ENCODE measurements at regions not wholly inside any gene's neighbourhood (a gene's known extent, or its start where the extent isn't known, plus 50 kb on each side); places are given as distances from the start of the nearest gene placed in this dataset.
"Not testable (repeated sequence)": the region's sequence is repeated elsewhere in the genome, so short reads cannot be mapped to it uniquely, and the experiment has no call there.

DNA sequence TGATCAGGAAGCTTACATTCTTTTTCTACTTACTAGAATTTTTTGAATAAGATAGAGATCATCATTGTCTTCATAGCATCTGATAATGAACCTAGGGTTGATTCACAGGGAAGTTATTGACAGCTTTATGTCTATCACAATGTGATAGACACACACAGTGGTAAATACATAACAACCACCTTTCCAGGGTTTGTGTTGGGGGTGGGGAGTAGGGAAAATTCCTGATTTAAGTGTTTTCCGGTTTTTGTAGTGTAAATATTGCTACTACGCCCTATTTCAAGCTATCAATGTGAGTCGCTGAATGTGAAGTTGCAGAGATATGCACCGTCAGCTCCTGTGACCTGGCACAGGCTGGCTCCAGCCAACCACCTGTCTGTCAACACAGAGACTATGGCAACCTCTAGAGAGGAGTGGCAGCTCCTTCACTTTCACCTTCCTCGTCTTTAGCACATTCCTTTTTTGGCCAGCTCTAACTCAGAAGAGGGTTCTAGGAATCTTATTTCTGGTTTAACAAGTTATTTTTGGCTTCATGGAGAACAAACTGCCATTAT is 224.9 kb downstream of the MAT2B start:
- H3K9ac ChIP-seq (ENCODE audit: low read depth in 1 of 3, low read length in 3 of 3): no peak overlapping the region
- no peaks in the 10 kb centered on the region for H3K4me1 ChIP-seq (ENCODE audit: control insufficient read depth in 3 of 3, insufficient read depth in 3 of 3, low read length in 3 of 3)
- H3K36me3 ChIP-seq (ENCODE audit: control insufficient read depth in 3 of 3, insufficient read depth in 3 of 3, low read length in 3 of 3): no peaks in the 10 kb centered on the region
- H3K27me3 ChIP-seq (ENCODE audit: control insufficient read depth in 3 of 3, insufficient read depth in 3 of 3, low read length in 3 of 3): no peaks in the 10 kb centered on the region
- H3K27ac ChIP-seq (ENCODE audit: low read depth, low read length): no peak overlapping the region
- H3K9me3 ChIP-seq (ENCODE audit: control insufficient read depth in 3 of 3, low read length in 3 of 3): no peaks in the 10 kb centered on the region
- no peak overlapping the region for H3K4me3 ChIP-seq (ENCODE audit: low read length in 3 of 3)

DNA sequence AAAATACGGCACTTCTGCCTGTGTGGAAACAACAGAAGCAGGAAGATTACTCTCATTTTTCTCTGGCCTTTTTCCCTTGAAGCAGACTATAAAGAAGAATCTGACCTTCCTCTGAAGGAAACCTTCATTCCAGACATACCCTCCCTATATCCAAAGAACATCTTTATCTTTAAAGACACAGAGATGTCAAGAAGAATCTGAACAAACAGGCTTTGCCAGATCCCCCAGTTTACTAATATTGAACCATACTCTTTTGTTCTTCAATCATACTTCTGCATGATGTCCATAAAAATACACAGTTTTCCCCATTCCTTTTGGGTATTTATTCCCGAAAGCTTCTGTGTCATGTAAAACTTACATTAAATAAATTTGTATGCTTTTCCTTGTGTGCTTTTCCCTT is 225.8 kb downstream of the MAT2B start:
- Histone ChIP-seq H3K4me3 (ENCODE audit: low read length in 3 of 3) (no peak overlapping the region), H3K27me3 (ENCODE audit: control insufficient read depth in 3 of 3, insufficient read depth in 3 of 3, low read length in 3 of 3) (no peaks in the 10 kb centered on the region), H3K36me3 (ENCODE audit: control insufficient read depth in 3 of 3, insufficient read depth in 3 of 3, low read length in 3 of 3) (no peaks in the 10 kb centered on the region), H3K9me3 (ENCODE audit: control insufficient read depth in 3 of 3, low read length in 3 of 3) (no peaks in the 10 kb centered on the region), H3K9ac (ENCODE audit: low read depth in 1 of 3, low read length in 3 of 3) (no peak overlapping the region), H3K4me1 (ENCODE audit: control insufficient read depth in 3 of 3, insufficient read depth in 3 of 3, low read length in 3 of 3) (no peaks in the 10 kb centered on the region), H3K27ac (ENCODE audit: low read depth, low read length) (no peak overlapping the region)

DNA sequence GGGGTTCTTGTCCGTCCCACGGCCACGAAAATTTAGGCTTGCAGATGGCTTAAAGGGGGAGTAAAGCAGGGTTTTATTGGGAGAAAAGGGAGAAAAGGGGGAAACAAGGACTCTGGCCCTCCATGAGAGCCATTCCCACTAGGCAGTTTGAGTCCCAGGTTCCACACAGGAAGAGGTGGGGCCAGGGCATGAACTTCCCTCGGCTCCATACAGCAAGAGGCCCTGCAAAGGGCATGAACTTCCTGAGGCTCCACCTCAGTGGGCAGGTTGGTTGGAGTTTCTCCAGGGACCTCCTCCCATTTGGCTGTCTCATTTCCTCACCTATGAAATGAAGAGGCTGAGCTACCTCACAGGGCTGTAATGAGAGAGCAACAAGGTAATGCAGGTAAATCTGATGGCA is 229.7 kb downstream of the MAT2B start:
- H3K9me3 ChIP-seq (ENCODE audit: control insufficient read depth in 3 of 3, low read length in 3 of 3): peaks cover 0 to 2% (median 0%) of the 10 kb centered on the region in 3 donors
- H3K27ac ChIP-seq (ENCODE audit: low read depth, low read length): no peak overlapping the region
- no peaks in the 10 kb centered on the region for H3K36me3 ChIP-seq (ENCODE audit: control insufficient read depth in 3 of 3, insufficient read depth in 3 of 3, low read length in 3 of 3)
- no peaks in the 10 kb centered on the region for H3K27me3 ChIP-seq (ENCODE audit: control insufficient read depth in 3 of 3, insufficient read depth in 3 of 3, low read length in 3 of 3)
- no peak overlapping the region for H3K4me3 ChIP-seq (ENCODE audit: low read length in 3 of 3)
- H3K4me1 ChIP-seq (ENCODE audit: control insufficient read depth in 3 of 3, insufficient read depth in 3 of 3, low read length in 3 of 3): no peaks in the 10 kb centered on the region
- H3K9ac ChIP-seq (ENCODE audit: low read depth in 1 of 3, low read length in 3 of 3): no peak overlapping the region

DNA sequence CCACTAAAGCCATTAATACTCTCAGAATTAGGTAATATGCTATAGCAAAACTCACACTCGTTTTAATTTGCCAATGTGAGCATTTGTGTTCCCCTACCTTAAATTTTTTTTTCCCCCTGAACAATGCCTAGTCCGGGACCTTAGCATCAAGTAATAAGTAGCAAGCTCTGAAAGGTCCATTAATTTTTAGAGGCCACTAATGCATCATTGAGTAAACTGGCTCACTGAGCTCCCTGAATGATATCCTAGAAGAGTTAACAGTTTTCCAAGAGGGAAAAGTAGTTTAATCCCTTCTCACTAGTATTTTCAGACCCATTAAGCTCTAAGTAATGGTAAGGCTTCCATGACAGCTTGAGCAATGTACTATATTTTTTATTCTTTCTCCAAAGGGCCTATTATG is 242.2 kb downstream of the MAT2B start:
- Histone ChIP-seq H3K27me3 (ENCODE audit: control insufficient read depth in 3 of 3, insufficient read depth in 3 of 3, low read length in 3 of 3) (no peaks in the 10 kb centered on the region), H3K27ac (ENCODE audit: low read depth, low read length) (no peak overlapping the region), H3K4me1 (ENCODE audit: control insufficient read depth in 3 of 3, insufficient read depth in 3 of 3, low read length in 3 of 3) (no peaks in the 10 kb centered on the region), H3K9ac (ENCODE audit: low read depth in 1 of 3, low read length in 3 of 3) (no peak overlapping the region), H3K4me3 (ENCODE audit: low read length in 3 of 3) (no peak overlapping the region), H3K36me3 (ENCODE audit: control insufficient read depth in 3 of 3, insufficient read depth in 3 of 3, low read length in 3 of 3) (no peaks in the 10 kb centered on the region), H3K9me3 (ENCODE audit: control insufficient read depth in 3 of 3, low read length in 3 of 3) (no peaks in the 10 kb centered on the region)

DNA sequence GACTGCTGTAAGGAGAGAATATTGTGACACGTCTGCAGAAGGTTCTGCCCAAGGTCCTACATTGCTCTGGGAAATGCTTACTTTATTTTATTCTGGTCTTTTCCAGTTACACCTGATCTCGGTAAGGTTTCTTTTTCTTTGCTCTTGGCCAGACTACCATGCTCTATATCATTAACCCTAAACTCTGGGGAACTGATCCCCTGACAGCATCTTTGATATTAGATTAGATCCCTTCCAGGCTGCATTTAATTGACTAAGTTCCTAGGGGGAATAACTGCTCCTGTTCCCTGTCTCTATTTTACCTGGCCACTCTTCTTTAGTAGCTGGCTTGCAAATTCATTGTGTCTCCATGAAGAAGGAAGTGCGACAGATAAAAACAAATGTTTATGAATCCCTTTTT is 243.5 kb downstream of the MAT2B start:
- no peak overlapping the region for H3K27ac ChIP-seq (ENCODE audit: low read depth, low read length)
- H3K9ac ChIP-seq (ENCODE audit: low read depth in 1 of 3, low read length in 3 of 3): no peak overlapping the region
- H3K4me3 ChIP-seq (ENCODE audit: low read length in 3 of 3): no peak overlapping the region
- no peaks in the 10 kb centered on the region for H3K4me1 ChIP-seq (ENCODE audit: control insufficient read depth in 3 of 3, insufficient read depth in 3 of 3, low read length in 3 of 3)
- H3K36me3 ChIP-seq (ENCODE audit: control insufficient read depth in 3 of 3, insufficient read depth in 3 of 3, low read length in 3 of 3): no peaks in the 10 kb centered on the region
- H3K9me3 ChIP-seq (ENCODE audit: control insufficient read depth in 3 of 3, low read length in 3 of 3): no peaks in the 10 kb centered on the region
- no peaks in the 10 kb centered on the region for H3K27me3 ChIP-seq (ENCODE audit: control insufficient read depth in 3 of 3, insufficient read depth in 3 of 3, low read length in 3 of 3)

DNA sequence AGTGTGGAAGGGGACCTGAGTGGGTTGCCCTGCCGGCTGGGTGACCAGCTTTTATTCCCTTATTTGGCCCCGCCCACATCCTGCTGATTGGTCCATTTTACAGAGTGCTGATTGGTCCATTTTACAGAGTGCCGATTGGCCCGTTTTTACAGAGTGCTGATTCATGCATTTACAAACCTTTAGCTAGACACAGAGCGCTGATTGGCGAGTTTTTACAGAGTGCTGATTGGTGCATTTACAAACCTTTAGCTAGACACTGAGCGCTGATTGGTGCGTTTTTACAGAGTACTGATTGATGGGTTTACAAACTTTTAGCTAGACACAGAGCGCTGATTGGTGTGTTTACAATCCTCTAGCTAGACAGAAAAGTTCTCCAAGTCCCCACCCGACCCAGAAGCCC is 245.0 kb downstream of the MAT2B start:
- not testable (repeated sequence) for H3K27me3 ChIP-seq (ENCODE audit: control insufficient read depth in 3 of 3, insufficient read depth in 3 of 3, low read length in 3 of 3); H3K4me1 ChIP-seq (ENCODE audit: control insufficient read depth in 3 of 3, insufficient read depth in 3 of 3, low read length in 3 of 3); H3K4me3 ChIP-seq (ENCODE audit: low read length in 3 of 3); H3K27ac ChIP-seq (ENCODE audit: low read depth, low read length); H3K36me3 ChIP-seq (ENCODE audit: control insufficient read depth in 3 of 3, insufficient read depth in 3 of 3, low read length in 3 of 3); H3K9ac ChIP-seq (ENCODE audit: low read depth in 1 of 3, low read length in 3 of 3); H3K9me3 ChIP-seq (ENCODE audit: control insufficient read depth in 3 of 3, low read length in 3 of 3)

DNA sequence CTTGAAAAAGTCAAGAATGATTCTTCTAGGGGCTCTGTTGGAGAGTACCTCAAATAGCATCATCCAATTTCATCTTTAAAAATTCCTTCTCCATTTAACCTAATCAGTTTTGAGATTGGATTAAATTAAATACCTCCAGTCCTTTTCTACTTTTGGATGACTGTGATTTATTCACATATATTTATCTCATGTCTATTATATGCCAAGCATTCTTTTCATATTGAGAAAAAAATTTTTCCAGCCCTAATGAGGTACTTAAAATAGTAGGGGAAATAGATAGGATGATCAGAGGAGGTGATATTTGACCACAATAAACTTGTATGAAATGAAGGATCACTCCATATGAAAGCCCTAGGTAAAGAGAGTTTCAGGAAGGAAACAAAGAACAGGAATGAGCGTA is 250.1 kb downstream of the MAT2B start:
- H3K4me3 ChIP-seq (ENCODE audit: low read length in 3 of 3): no peak overlapping the region
- H3K36me3 ChIP-seq (ENCODE audit: control insufficient read depth in 3 of 3, insufficient read depth in 3 of 3, low read length in 3 of 3): no peaks in the 10 kb centered on the region
- no peak overlapping the region for H3K9ac ChIP-seq (ENCODE audit: low read depth in 1 of 3, low read length in 3 of 3)
- H3K4me1 ChIP-seq (ENCODE audit: control insufficient read depth in 3 of 3, insufficient read depth in 3 of 3, low read length in 3 of 3): no peaks in the 10 kb centered on the region
- no peaks in the 10 kb centered on the region for H3K27me3 ChIP-seq (ENCODE audit: control insufficient read depth in 3 of 3, insufficient read depth in 3 of 3, low read length in 3 of 3)
- H3K27ac ChIP-seq (ENCODE audit: low read depth, low read length): no peak overlapping the region
- H3K9me3 ChIP-seq (ENCODE audit: control insufficient read depth in 3 of 3, low read length in 3 of 3): no peaks in the 10 kb centered on the region

DNA sequence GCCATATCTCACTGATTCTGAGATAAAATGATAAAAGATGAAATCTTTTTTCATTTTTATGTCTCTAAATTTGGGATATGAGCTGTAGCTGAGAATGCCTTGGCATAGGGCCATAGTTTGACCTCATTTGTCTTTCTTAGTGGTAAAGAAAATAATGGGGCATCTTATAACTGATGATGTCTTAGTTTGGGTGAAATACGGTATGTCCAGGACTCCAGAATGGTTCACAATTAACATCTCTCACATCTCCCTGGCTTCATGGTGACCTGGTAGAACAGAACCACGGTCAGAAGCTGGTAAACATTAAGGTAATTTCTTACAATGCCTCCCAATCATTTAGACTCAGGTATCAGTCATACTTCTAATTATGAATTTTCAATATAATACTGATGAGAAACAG is 250.8 kb downstream of the MAT2B start:
- H3K36me3 ChIP-seq (ENCODE audit: control insufficient read depth in 3 of 3, insufficient read depth in 3 of 3, low read length in 3 of 3): no peaks in the 10 kb centered on the region
- H3K4me1 ChIP-seq (ENCODE audit: control insufficient read depth in 3 of 3, insufficient read depth in 3 of 3, low read length in 3 of 3): no peaks in the 10 kb centered on the region
- H3K27me3 ChIP-seq (ENCODE audit: control insufficient read depth in 3 of 3, insufficient read depth in 3 of 3, low read length in 3 of 3): no peaks in the 10 kb centered on the region
- H3K4me3 ChIP-seq (ENCODE audit: low read length in 3 of 3): no peak overlapping the region
- H3K9ac ChIP-seq (ENCODE audit: low read depth in 1 of 3, low read length in 3 of 3): no peak overlapping the region
- no peak overlapping the region for H3K27ac ChIP-seq (ENCODE audit: low read depth, low read length)
- no peaks in the 10 kb centered on the region for H3K9me3 ChIP-seq (ENCODE audit: control insufficient read depth in 3 of 3, low read length in 3 of 3)

DNA sequence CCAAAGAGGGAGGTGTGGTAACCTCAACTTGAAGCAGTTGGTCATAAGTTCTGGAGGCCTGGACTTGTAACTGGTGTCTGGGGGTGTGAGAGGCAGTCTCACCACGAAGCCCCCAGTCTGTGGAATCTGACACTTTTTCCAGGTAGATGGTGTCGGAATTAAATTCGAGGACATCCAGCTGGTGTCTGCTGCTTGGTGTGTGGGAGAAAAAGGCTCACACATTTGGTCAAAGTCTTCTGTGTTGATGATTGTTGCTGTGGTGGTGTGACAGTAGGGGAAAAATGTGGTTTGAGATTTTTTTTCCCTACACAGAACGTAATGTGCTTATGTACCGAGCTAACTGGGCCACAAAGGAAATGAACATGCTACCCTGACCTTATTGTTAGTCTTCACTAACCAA is 251.9 kb downstream of the MAT2B start:
- Histone ChIP-seq H3K9ac (ENCODE audit: low read depth in 1 of 3, low read length in 3 of 3) (no peak overlapping the region), H3K4me1 (ENCODE audit: control insufficient read depth in 3 of 3, insufficient read depth in 3 of 3, low read length in 3 of 3) (no peaks in the 10 kb centered on the region), H3K27ac (ENCODE audit: low read depth, low read length) (no peak overlapping the region), H3K27me3 (ENCODE audit: control insufficient read depth in 3 of 3, insufficient read depth in 3 of 3, low read length in 3 of 3) (no peaks in the 10 kb centered on the region), H3K9me3 (ENCODE audit: control insufficient read depth in 3 of 3, low read length in 3 of 3) (no peaks in the 10 kb centered on the region), H3K36me3 (ENCODE audit: control insufficient read depth in 3 of 3, insufficient read depth in 3 of 3, low read length in 3 of 3) (no peaks in the 10 kb centered on the region), H3K4me3 (ENCODE audit: low read length in 3 of 3) (no peak overlapping the region)

DNA sequence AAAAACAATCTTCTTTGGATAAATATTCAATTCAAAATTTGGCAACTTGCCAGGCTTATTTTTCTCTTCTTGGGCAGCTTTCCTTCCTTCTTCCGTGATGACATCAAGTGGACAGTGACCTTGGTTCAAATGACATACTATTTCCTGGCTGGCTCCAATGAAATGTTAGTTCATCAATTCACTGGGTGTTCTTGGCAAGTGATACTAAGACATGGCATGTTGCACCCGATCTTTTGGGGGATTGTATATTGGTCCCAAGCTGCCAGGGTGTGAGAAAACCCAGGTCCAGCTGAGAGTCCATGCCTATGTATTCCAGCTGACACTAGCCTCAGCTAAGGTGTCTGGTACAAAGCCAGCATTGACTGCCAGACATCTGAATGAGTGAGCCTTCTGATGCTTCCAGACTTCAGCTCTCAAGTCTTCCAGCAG is 252.9 kb downstream of the MAT2B start:
- Histone ChIP-seq H3K27me3 (ENCODE audit: control insufficient read depth in 3 of 3, insufficient read depth in 3 of 3, low read length in 3 of 3) (no peaks in the 10 kb centered on the region), H3K36me3 (ENCODE audit: control insufficient read depth in 3 of 3, insufficient read depth in 3 of 3, low read length in 3 of 3) (no peaks in the 10 kb centered on the region), H3K4me3 (ENCODE audit: low read length in 3 of 3) (no peak overlapping the region), H3K4me1 (ENCODE audit: control insufficient read depth in 3 of 3, insufficient read depth in 3 of 3, low read length in 3 of 3) (no peaks in the 10 kb centered on the region), H3K9ac (ENCODE audit: low read depth in 1 of 3, low read length in 3 of 3) (no peak overlapping the region), H3K9me3 (ENCODE audit: control insufficient read depth in 3 of 3, low read length in 3 of 3) (no peaks in the 10 kb centered on the region), H3K27ac (ENCODE audit: low read depth, low read length) (no peak overlapping the region)

Measured in skeletal muscle tissue (tissue), 3 donors.